Right atrium auricular region (tissue), 2 donors: ENCODE measurements at regions not wholly inside any gene's neighbourhood (a gene's known extent, or its start where the extent isn't known, plus 50 kb on each side); places are given as distances from the start of the nearest gene placed in this dataset.

Source experiments
- DNase-seq: peaks from one replicate; pipeline ENCODE4 v3.0.0-alpha.2; 2019; ENCODE audit warnings: low spot score
- H3K27ac ChIP-seq, 2 donors: fragments of 200-600 bp; sonication (generic); 1 replicate in 1 of 2; 2 replicates in 1 of 2; pipeline ENCODE4 v1.5.1; 2016 to 2019
- H3K27me3 ChIP-seq, 2 donors: fragments of 200-600 bp; sonication (generic); one replicate each; pipeline versions ENCODE4 v1.5.1 to v1.6.0; 2017 to 2019
- H3K36me3 ChIP-seq: fragments of 200-600 bp; sonication (generic); one replicate; pipeline ENCODE4 v1.5.1; 2016
- H3K4me1 ChIP-seq, 2 donors: fragments of 200-600 bp; sonication (generic); one replicate each; pipeline versions ENCODE4 v1.5.1 to v1.6.0; 2017 to 2019
- H3K4me3 ChIP-seq, 2 donors: fragments of 200-600 bp; sonication (generic); 1 replicate in 1 of 2; 2 replicates in 1 of 2; pipeline ENCODE4 v1.5.1; 2017 to 2019; ENCODE audit warnings: mild to moderate bottlenecking in 1 of 2, moderate library complexity in 1 of 2
- H3K9me3 ChIP-seq, 2 donors: fragments of 200-600 bp; sonication (generic); one replicate each; pipeline ENCODE4 v1.5.1; 2019
- CTCF ChIP-seq, 2 donors: fragments of 200-600 bp; sonication (generic); IDR thresholded peaks; one replicate each; pipeline ENCODE4 v1.5.1; 2019; ENCODE audit warnings: antibody characterized with exemption in 2 of 2

GRCh38 chr15:95639208-95639607, 691.3 kb upstream of the NR2F2 start:
- no peak for DNase-seq
- Histone ChIP-seq H3K27ac (no peak overlapping the region), H3K9me3 (no peaks in the 10 kb centered on the region), H3K4me3 (no peak overlapping the region), H3K27me3 (no peaks in the 10 kb centered on the region), H3K36me3 (no peaks in the 10 kb centered on the region), H3K4me1 (no peaks in the 10 kb centered on the region)
- no peak for TF ChIP-seq CTCF (IDR thresholded peaks at IDR 0.05)

- Histone ChIP-seq H3K27ac (no peak overlapping the region), H3K27me3 (no peaks in the 10 kb centered on the region), H3K4me1 (no peaks in the 10 kb centered on the region), H3K4me3 (no peak overlapping the region), H3K36me3 (no peaks in the 10 kb centered on the region), H3K9me3 (no peaks in the 10 kb centered on the region)
- no peak for DNase-seq
- no peak for TF ChIP-seq CTCF (IDR thresholded peaks at IDR 0.05)
Observed at GRCh38 chr15:95644100-95644875, 686.2 kb upstream of the NR2F2 start.

DNA sequence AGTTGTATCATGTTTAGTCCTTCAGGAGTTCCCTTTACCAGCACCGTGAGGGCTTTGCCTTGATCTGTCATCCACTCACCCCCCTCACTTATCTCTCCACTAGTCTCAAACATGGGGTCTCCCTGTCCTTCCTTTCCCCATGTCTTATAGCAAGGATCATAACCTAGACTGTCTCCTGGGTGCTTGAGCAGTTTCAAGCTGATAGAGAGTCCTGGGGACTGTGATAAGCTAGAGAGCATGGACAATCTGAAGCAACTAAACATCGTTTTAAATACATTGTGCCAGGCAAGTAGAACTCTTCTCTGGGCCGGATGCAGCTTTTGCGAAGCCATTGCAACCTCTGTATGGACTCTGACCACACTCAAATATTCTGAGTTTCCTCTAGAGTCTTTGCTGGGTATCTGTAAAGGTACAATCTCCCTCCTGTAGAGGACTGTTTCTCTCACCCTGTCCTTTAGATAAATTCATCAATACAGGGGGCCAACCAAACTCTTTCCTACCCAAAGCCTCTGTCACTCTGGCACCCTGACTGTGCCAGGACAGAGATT, 684.6 kb upstream of the NR2F2 start:
- TF ChIP-seq CTCF (IDR thresholded peaks at IDR 0.05), result no peak
- no peak for DNase-seq
- Histone ChIP-seq H3K27ac (no peak overlapping the region), H3K27me3 (no peaks in the 10 kb centered on the region), H3K9me3 (no peaks in the 10 kb centered on the region), H3K4me1 (no peaks in the 10 kb centered on the region), H3K36me3 (no peaks in the 10 kb centered on the region), H3K4me3 (no peak overlapping the region)

DNA sequence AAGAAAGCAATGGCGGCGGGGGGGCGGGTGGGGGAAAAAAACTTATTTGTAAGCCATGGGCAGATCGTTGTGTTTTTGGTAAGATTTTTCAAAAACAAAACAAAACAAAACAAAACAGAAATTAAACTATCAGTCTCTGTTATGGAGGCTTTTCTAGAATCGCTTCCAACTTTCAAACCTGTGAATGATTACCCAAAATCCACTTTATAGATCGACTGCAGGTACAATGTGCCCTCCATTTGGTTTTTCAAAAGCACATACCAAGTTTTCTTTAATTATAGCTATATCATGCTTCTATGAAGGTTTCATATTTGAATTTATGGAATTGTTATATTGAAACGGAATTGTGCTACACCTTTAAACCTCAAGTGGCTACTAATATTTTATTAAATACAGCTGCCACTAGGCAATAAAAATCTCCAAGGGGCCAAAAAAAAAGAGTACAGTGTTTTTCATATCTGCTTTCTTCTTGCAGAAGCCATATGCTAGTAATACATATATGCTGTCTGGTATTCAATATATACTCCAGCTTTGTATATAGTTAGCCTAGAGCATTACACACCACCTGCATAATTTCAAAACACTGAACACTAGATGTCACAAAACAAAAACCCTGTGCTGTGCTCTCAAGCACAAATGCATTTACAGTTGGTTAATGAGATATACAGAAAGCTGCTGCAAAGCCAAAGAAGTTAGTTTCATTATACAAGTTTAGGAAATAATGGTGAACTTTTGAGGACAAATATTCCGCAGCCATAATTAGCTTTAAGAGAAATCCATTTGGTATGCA, 683.8 kb upstream of the NR2F2 start:
- no peak for DNase-seq
- no peaks in the 10 kb centered on the region for H3K9me3 ChIP-seq
- no peak overlapping the region for H3K27ac ChIP-seq
- no peaks in the 10 kb centered on the region for H3K4me1 ChIP-seq
- no peak for TF ChIP-seq CTCF (IDR thresholded peaks at IDR 0.05)
- no peaks in the 10 kb centered on the region for H3K27me3 ChIP-seq
- H3K4me3 ChIP-seq, result no peak overlapping the region
- no peaks in the 10 kb centered on the region for H3K36me3 ChIP-seq

- no peak for DNase-seq
- Histone ChIP-seq H3K9me3 (no peaks in the 10 kb centered on the region), H3K36me3 (no peaks in the 10 kb centered on the region), H3K27ac (no peak overlapping the region), H3K4me3 (no peak overlapping the region), H3K4me1 (no peaks in the 10 kb centered on the region), H3K27me3 (no peaks in the 10 kb centered on the region)
- TF ChIP-seq CTCF (IDR thresholded peaks at IDR 0.05), result no peak
Observed at GRCh38 chr15:95647531-95648277, 682.8 kb upstream of the NR2F2 start.
